PFSK-1 (cell line): ENCODE measurements at regions not wholly inside any gene's neighbourhood (a gene's known extent, or its start where the extent isn't known, plus 50 kb on each side); places are given as distances from the start of the nearest gene placed in this dataset.

ENCODE experiments used
- FOXP2 ChIP-seq: optimal IDR thresholded peaks from 2 replicates; pipeline ENCODE3; 2011; ENCODE audit warnings: borderline replicate concordance, control low read depth, inconsistent platforms; ENCODE audit not compliant: insufficient read depth; ENCODE audit errors: extremely low read length, extremely low read depth
- POLR2AphosphoS5 ChIP-seq: IDR thresholded peaks from 2 replicates; pipeline ENCODE4 v1.6.1; 2012; ENCODE audit warnings: low read depth, mild to moderate bottlenecking, control low read depth, low read length, moderate library complexity
- SIN3A ChIP-seq: IDR thresholded peaks from 2 replicates; pipeline ENCODE4 v1.6.1; 2012; ENCODE audit warnings: mild to moderate bottlenecking, low read length, moderate library complexity, borderline replicate concordance; ENCODE audit not compliant: insufficient read depth
- TAF1 ChIP-seq: IDR thresholded peaks from 2 replicates; pipeline ENCODE4 v1.6.1; 2012; ENCODE audit warnings: low read length, control low read depth, borderline replicate concordance; ENCODE audit not compliant: insufficient read depth
- TF ChIP-seq, protein P1 (sequence below), 2 experiments: IDR thresholded peaks; 2 replicates each; pipeline versions ENCODE4 v1.6.1 to v1.8.0; 2011 to 2012; ENCODE audit warnings: low read depth in 2 of 2, low read length in 2 of 2, control low read depth in 1 of 2, inconsistent platforms in 1 of 2, mild to moderate bottlenecking in 1 of 2, moderate library complexity in 1 of 2; ENCODE audit not compliant: insufficient read depth in 1 of 2

DNA sequence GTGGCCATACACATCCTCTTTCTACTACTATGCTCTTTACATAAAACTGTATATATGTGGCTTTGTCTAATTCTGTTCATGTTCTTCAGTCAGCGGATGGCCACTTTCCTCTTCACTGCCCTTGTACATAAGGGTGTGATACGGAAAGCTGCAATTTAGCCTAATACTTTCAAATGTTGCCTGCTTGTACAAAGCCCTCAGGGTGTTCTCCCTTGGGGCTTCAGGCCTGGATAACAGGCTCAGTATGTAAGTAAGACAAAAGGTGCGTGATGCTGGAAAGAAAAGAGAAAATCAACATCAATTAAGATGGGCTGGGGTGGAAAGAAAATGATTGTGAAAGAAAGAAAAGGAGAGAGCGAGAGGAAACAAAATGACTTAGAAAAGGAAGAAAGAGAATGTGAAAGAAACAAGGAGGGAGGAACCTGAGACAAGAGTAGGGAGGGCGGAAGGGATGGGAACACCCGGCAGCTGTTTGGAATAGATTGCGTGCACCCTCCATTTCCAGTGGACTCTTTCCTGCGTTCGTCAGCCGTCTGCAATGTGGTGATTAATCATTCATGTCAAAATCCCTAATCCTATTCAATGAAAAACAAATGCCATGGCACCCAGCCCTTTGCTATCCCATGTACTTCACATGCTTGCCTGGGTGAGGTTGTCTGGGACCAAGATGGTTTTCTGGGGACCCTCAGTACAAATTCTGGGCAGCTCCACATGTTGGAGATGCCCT, 553.6 kb downstream of the NUF2 start:
- TF ChIP-seq FOXP2 (peak; percentile 17), SIN3A (no peak)

DNA sequence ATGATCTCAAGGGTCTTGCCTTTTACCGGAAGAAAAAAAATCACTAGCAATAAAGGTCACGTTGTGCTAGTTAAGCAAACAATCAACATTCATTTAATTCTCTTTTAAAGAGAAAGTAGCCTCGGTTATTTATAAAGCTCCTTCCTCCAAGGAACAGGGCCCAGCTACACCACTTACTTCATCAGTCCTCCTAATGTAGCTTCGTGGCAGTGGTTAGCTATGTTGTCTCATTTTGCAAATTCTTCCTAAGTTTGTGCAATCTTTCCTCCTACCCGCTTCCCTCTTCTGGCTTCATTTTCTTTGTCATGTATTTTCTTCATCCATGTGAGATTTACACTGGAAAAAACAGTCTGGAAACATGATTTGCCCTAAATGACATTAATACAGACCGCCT, 554.2 kb downstream of the NUF2 start:
- TF ChIP-seq, protein P1, sequence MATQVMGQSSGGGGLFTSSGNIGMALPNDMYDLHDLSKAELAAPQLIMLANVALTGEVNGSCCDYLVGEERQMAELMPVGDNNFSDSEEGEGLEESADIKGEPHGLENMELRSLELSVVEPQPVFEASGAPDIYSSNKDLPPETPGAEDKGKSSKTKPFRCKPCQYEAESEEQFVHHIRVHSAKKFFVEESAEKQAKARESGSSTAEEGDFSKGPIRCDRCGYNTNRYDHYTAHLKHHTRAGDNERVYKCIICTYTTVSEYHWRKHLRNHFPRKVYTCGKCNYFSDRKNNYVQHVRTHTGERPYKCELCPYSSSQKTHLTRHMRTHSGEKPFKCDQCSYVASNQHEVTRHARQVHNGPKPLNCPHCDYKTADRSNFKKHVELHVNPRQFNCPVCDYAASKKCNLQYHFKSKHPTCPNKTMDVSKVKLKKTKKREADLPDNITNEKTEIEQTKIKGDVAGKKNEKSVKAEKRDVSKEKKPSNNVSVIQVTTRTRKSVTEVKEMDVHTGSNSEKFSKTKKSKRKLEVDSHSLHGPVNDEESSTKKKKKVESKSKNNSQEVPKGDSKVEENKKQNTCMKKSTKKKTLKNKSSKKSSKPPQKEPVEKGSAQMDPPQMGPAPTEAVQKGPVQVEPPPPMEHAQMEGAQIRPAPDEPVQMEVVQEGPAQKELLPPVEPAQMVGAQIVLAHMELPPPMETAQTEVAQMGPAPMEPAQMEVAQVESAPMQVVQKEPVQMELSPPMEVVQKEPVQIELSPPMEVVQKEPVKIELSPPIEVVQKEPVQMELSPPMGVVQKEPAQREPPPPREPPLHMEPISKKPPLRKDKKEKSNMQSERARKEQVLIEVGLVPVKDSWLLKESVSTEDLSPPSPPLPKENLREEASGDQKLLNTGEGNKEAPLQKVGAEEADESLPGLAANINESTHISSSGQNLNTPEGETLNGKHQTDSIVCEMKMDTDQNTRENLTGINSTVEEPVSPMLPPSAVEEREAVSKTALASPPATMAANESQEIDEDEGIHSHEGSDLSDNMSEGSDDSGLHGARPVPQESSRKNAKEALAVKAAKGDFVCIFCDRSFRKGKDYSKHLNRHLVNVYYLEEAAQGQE (IDR thresholded peaks at IDR 0.05; ENCODE audit: insufficient read depth in 1 of 2, low read depth in 2 of 2, low read length in 2 of 2) = no peak
- TF ChIP-seq FOXP2 = no peak
- no peak for TF ChIP-seq TAF1
- no peak for TF ChIP-seq SIN3A
- no peak for TF ChIP-seq POLR2AphosphoS5

DNA sequence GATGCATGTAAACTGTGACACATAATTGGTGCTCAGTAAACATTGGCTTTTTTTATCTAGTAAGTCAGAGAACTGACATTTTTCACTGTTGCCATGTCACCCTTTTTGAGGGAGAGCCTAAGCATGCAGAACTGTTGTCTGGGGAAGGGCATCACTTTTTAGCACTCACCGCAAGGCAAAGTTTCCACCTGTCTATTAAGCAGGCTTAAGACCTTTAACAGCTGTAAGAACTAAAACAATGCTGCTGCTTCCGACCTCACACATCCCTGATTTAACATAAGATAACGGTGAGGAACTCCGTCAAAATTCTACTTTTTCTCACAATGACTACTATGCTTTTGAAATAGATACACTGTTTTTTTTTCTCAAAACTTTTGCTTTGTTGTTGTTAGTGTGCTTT, 554.8 kb downstream of the NUF2 start:
- TF ChIP-seq, protein P1 (IDR thresholded peaks at IDR 0.05; ENCODE audit: insufficient read depth in 1 of 2, low read depth in 2 of 2, low read length in 2 of 2) = no peak
- no peak for TF ChIP-seq POLR2AphosphoS5
- no peak for TF ChIP-seq FOXP2
- no peak for TF ChIP-seq TAF1
- no peak for TF ChIP-seq SIN3A

DNA sequence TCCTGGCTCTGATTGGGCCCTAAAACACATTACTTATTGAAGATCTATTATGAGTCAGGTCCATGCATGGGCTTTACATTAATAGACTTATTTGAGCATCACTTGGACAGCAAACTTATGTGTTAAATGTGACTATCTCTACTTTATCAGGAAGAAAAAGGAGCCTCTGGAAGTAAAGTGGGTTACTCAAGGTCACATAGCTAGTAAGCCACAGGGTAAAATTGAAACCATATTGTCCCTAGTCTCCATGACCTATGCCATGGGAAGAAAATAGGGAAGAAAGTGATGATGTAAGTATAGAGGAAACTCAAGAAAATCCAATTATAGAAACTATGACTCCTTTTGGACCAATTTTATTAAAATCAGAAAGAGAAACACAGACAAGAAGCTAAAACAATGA, 555.3 kb downstream of the NUF2 start:
- TF ChIP-seq, protein P1 (IDR thresholded peaks at IDR 0.05; ENCODE audit: insufficient read depth in 1 of 2, low read depth in 2 of 2, low read length in 2 of 2) = no peak
- TF ChIP-seq FOXP2 (no peak), TAF1 (no peak), SIN3A (no peak)

DNA sequence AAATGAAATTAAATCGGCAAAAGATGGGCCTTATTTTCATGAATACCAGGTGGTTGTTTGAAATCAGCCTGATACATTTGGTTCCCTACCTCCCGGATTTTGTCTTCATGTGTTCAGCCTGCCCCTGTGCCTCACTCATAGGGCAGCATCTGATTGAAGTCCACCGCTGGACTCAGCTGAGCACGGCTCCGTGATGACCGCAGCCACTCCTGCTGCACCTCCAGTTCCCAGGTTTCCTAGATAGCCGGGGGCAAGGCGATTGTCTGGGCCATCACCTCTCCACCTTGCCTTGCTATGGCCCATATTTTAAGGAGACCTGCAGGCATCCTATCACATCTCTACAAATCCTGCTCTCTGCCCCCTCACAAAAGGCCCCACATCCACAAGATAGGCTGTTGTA, 563.8 kb downstream of the NUF2 start:
- TF ChIP-seq SIN3A (no peak), FOXP2 (no peak), POLR2AphosphoS5 (no peak), TAF1 (no peak)
- TF ChIP-seq, protein P1 (IDR thresholded peaks at IDR 0.05; ENCODE audit: insufficient read depth in 1 of 2, low read depth in 2 of 2, low read length in 2 of 2) = no peak

DNA sequence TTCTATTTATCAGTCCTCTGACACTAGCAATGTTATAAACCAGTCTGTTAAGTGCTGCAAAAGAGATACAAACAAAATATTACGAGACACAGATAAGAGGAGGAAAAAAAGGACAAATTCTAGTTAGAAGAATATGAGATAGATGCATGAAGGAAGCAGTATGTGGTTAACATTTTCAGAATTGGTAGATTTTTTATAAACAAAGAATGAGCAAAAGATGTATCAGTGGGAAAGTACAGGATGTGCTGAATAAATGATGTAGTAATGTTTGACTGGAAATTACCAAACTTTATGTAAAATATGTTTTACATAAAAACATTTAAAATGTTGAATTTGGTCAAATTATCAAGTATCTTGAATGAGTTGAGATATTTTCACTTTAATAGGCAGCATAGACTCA, 574.2 kb downstream of the NUF2 start:
- TF ChIP-seq POLR2AphosphoS5 (no peak), SIN3A (no peak), FOXP2 (no peak), TAF1 (no peak)
- TF ChIP-seq, protein P1 (IDR thresholded peaks at IDR 0.05; ENCODE audit: insufficient read depth in 1 of 2, low read depth in 2 of 2, low read length in 2 of 2) = no peak
